ENCODE measurements at regions not wholly inside any gene's neighbourhood (a gene's known extent, or its start where the extent isn't known, plus 50 kb on each side); places are given as distances from the start of the nearest gene placed in this dataset.

- no peaks in the 10 kb centered on the region for H3K9me3 ChIP-seq
- no peak for DNase-seq
- no peak overlapping the region for H3K4me3 ChIP-seq
- no peaks in the 10 kb centered on the region for H3K4me1 ChIP-seq
- no peak overlapping the region for H3K27ac ChIP-seq
- no peaks in the 10 kb centered on the region for H3K27me3 ChIP-seq
- TF ChIP-seq, protein P1, sequence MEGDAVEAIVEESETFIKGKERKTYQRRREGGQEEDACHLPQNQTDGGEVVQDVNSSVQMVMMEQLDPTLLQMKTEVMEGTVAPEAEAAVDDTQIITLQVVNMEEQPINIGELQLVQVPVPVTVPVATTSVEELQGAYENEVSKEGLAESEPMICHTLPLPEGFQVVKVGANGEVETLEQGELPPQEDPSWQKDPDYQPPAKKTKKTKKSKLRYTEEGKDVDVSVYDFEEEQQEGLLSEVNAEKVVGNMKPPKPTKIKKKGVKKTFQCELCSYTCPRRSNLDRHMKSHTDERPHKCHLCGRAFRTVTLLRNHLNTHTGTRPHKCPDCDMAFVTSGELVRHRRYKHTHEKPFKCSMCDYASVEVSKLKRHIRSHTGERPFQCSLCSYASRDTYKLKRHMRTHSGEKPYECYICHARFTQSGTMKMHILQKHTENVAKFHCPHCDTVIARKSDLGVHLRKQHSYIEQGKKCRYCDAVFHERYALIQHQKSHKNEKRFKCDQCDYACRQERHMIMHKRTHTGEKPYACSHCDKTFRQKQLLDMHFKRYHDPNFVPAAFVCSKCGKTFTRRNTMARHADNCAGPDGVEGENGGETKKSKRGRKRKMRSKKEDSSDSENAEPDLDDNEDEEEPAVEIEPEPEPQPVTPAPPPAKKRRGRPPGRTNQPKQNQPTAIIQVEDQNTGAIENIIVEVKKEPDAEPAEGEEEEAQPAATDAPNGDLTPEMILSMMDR (IDR thresholded peaks at IDR 0.05) = no peak
- TF ChIP-seq POLR2A (IDR thresholded peaks at IDR 0.05) = no peak
- ATAC-seq = no peak
- WGBS, 2 donors = 46 to 49% methylated on average over 2 of the region's 2 CpGs
- intact Hi-C loops (cut with DNase I) = no loop called here
- no peaks in the 10 kb centered on the region for H3K36me3 ChIP-seq (replicated peaks in 1 of 2; ENCODE audit: insufficient read depth in 1 of 2, low read depth in 2 of 2)
Measured at GRCh38 chr10:65430979-65431378, 1494.9 kb upstream of the LRRTM3 start.

- ATAC-seq (no peak), DNase-seq (no peak)
- Histone ChIP-seq H3K4me3 (no peak overlapping the region), H3K4me1 (no peaks in the 10 kb centered on the region), H3K27ac (no peak overlapping the region), H3K36me3 (replicated peaks in 1 of 2; ENCODE audit: insufficient read depth in 1 of 2, low read depth in 2 of 2) (no peaks in the 10 kb centered on the region), H3K27me3 (no peaks in the 10 kb centered on the region), H3K9me3 (no peaks in the 10 kb centered on the region)
- intact Hi-C loops (cut with DNase I) = no loop called here
- TF ChIP-seq, protein P1 (IDR thresholded peaks at IDR 0.05) = no peak
- TF ChIP-seq POLR2A (IDR thresholded peaks at IDR 0.05) = no peak
Measured at GRCh38 chr10:65470986-65471385, 1454.8 kb upstream of the LRRTM3 start.

DNA sequence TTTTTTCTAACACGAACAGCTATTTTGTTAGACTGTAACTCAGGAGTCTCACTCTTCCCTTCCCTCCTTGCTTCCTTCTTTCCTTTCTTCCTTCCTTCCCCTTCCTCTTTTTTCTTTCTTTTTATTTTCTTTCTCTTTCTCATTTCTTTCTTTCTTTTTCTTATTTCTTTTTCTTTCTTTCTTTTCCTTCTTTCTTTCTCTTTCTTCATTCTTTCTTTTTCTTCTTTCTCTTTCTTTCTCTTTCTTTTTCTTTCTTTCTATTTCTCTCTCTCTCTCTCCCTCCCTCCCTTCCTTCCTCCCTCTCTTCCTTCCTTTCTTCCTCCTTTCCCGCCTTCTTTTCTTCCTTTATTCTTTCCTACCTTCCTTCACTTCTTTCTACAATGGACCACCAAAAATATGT is 1443.0 kb upstream of the LRRTM3 start:
- no peak for ATAC-seq
- no peak overlapping the region for H3K27ac ChIP-seq
- H3K4me1 ChIP-seq = no peaks in the 10 kb centered on the region
- no peak overlapping the region for H3K4me3 ChIP-seq
- H3K9me3 ChIP-seq = no peaks in the 10 kb centered on the region
- no peaks in the 10 kb centered on the region for H3K36me3 ChIP-seq (replicated peaks in 1 of 2; ENCODE audit: insufficient read depth in 1 of 2, low read depth in 2 of 2)
- TF ChIP-seq, protein P1 (IDR thresholded peaks at IDR 0.05) = no peak
- DNase-seq = no peak
- intact Hi-C loops (cut with DNase I) = no loop called here
- no peaks in the 10 kb centered on the region for H3K27me3 ChIP-seq
- 81 to 85% methylated on average over 2 of the region's 2 CpGs for WGBS, 2 donors

GRCh38 chr10:65491799-65492198 is 1434.0 kb upstream of the LRRTM3 start:
- DNase-seq (no peak), ATAC-seq (no peak)
- Histone ChIP-seq H3K4me3 (no peak overlapping the region), H3K27ac (no peak overlapping the region), H3K9me3 (no peaks in the 10 kb centered on the region), H3K4me1 (no peaks in the 10 kb centered on the region), H3K27me3 (no peaks in the 10 kb centered on the region), H3K36me3 (replicated peaks in 1 of 2; ENCODE audit: insufficient read depth in 1 of 2, low read depth in 2 of 2) (no peaks in the 10 kb centered on the region)
- TF ChIP-seq POLR2A (IDR thresholded peaks at IDR 0.05) = no peak
- TF ChIP-seq, protein P1 (IDR thresholded peaks at IDR 0.05) = no peak
- intact Hi-C loops (cut with DNase I) = no loop called here

GRCh38 chr10:65496541-65496940 is 1429.3 kb upstream of the LRRTM3 start:
- intact Hi-C loops (cut with DNase I) = no loop called here
- Histone ChIP-seq H3K27me3 (no peaks in the 10 kb centered on the region), H3K4me1 (no peaks in the 10 kb centered on the region), H3K27ac (no peak overlapping the region), H3K4me3 (no peak overlapping the region), H3K9me3 (no peaks in the 10 kb centered on the region), H3K36me3 (replicated peaks in 1 of 2; ENCODE audit: insufficient read depth in 1 of 2, low read depth in 2 of 2) (no peaks in the 10 kb centered on the region)
- TF ChIP-seq, protein P1 (IDR thresholded peaks at IDR 0.05) = no peak
- no peak for TF ChIP-seq POLR2A (IDR thresholded peaks at IDR 0.05)
- no peak for ATAC-seq
- 59 to 73% methylated on average over 5 of the region's 5 CpGs for WGBS, 2 donors
- DNase-seq = no peak

Measured in body of pancreas (tissue), 4 donors.